Brain microvascular endothelial cell (primary cell): ENCODE measurements at regions not wholly inside any gene's neighbourhood (a gene's known extent, or its start where the extent isn't known, plus 50 kb on each side); places are given as distances from the start of the nearest gene placed in this dataset.

Source experiments
- DNase-seq: peaks from one replicate; pipeline ENCODE4 v3.0.0-alpha.2; 2020
- H3K27ac ChIP-seq: fragments of 250-450 bp; sonication (Bioruptor Pico); 2 replicates; pipeline ENCODE4 v1.5.1; 2020; ENCODE audit warnings: mild to moderate bottlenecking, moderate library complexity
- H3K27me3 ChIP-seq: fragments of 250-450 bp; sonication (Bioruptor Pico); replicated peaks from 2 replicates; pipeline ENCODE4 v1.5.1; 2020; ENCODE audit warnings: mild to moderate bottlenecking
- H3K36me3 ChIP-seq: fragments of 250-450 bp; sonication (Bioruptor Pico); replicated peaks from 2 replicates; pipeline ENCODE4 v1.5.1; 2020; ENCODE audit warnings: mild to moderate bottlenecking
- H3K4me3 ChIP-seq: 2 replicates; pipeline ENCODE4 v1.5.1; 2011; ENCODE audit warnings: low read depth, mild to moderate bottlenecking, control low read depth, low read length, moderate library complexity
- in situ Hi-C: cut with HindIII; loops from 2 replicates; pipeline ENCODE4 v1.10.0; 2017; ENCODE audit warnings: low sequenced_read_pairs, low pct_ligation_motif_present
- TF ChIP-seq, protein P1 (sequence below): IDR thresholded peaks from 2 replicates; pipeline ENCODE4 v1.5.1; 2011; ENCODE audit warnings: low read depth, mild to moderate bottlenecking, moderate library complexity, low read length, control low read depth, inconsistent platforms; ENCODE audit errors: missing control alignments

DNA sequence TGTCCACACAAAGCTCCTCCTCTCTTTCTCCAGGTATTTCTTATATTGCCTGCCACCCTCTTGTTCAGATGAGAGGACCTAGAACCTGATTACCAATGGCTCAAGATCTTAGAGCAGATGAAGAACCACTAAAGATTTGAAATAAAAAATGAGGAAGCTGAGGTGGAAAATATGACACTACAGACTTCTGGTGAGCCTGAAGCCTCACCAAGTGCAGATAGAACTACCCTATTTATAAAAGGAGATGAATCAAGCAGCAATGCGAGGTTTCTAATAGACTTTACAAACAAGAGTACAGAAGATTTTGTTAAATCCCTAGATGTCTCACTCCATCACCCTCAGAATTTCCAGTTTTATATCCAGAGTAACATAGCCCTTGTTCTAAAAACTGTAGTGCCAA, 345.8 kb downstream of the TBC1D4 start:
- in situ Hi-C loops, result no loop called here
- Histone ChIP-seq H3K27ac (peak overlapping the region; percentile 95), H3K4me3 (no peak overlapping the region), H3K36me3 (no peaks in the 10 kb centered on the region), H3K27me3 (no peaks in the 10 kb centered on the region)
- TF ChIP-seq, protein P1, sequence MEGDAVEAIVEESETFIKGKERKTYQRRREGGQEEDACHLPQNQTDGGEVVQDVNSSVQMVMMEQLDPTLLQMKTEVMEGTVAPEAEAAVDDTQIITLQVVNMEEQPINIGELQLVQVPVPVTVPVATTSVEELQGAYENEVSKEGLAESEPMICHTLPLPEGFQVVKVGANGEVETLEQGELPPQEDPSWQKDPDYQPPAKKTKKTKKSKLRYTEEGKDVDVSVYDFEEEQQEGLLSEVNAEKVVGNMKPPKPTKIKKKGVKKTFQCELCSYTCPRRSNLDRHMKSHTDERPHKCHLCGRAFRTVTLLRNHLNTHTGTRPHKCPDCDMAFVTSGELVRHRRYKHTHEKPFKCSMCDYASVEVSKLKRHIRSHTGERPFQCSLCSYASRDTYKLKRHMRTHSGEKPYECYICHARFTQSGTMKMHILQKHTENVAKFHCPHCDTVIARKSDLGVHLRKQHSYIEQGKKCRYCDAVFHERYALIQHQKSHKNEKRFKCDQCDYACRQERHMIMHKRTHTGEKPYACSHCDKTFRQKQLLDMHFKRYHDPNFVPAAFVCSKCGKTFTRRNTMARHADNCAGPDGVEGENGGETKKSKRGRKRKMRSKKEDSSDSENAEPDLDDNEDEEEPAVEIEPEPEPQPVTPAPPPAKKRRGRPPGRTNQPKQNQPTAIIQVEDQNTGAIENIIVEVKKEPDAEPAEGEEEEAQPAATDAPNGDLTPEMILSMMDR, result no peak
- DNase-seq, result no peak

DNA sequence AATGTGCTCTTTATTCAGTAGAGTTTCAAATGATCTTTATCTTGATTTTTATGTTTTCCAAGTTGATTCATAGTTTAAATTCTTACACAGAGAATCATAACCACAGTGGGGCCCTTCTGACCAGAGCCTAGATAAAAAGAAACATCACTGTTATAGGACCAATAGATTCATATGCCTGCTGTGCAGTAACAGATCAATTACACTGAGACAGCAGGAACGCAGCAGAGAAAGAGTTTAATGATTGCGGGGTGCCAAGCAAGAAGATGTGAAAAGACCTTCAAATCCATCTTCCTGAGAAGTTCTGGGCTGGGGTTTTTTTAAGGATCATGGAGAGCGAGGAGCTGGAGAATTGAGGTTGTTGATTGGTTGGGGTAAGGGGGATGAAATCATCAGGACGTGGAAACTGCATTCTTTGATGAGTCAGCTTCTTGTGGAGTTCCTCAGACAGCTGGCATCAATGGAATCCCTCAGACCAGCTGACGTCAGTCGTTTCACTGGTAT, 346.6 kb downstream of the TBC1D4 start:
- DNase-seq, result peak; percentile 98
- peak overlapping the region; percentile 31 for H3K4me3 ChIP-seq
- H3K36me3 ChIP-seq, result no peaks in the 10 kb centered on the region
- TF ChIP-seq, protein P1, result no peak
- H3K27me3 ChIP-seq, result no peaks in the 10 kb centered on the region
- H3K27ac ChIP-seq, result peak overlapping the region; percentile 95
- in situ Hi-C loops, result no loop called here

DNA sequence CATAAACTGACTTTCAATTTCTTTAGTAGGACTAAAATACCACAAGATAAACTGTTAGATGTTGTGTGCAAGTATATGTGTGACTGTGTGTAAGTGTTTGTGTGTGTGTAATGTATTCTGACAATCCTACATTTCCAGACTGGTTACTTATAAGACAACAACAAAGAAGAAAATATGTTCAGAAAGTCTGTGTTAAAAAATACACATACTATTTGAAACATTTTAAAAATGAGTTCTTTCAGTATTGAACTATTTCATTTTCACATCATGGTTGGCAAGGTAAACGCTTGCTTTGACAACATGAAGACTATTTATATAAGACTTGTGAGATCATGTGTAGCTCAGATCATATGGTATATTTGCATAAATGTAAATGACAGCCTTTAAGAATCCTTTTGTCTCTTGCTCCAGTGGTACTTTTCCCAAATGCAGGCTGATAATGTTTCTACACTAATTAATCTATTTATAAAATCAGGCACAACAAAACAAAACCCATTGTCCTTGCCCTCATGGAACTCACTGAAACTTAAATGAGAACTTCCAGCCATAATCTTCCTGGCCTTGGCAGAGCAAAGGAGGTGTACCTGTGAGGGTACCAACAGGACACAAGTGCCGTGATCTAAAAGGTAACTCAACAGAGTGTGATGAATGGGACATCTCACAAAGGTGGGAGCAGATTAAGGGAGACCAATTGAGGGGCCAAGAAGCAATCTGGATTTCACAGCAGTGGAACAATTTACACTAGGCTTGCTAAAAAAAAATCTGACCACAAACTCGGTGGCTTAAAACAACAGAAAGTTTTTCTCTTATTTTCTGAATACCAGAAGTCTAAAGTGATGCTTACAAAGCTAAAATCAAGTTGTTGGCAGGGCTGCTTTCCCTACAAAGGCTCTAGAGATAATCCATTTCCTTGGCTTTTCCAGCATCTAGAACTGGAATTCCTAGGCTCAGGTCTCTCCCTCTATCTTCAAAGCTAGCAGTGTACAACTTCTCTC, 349.0 kb downstream of the TBC1D4 start:
- no peaks in the 10 kb centered on the region for H3K36me3 ChIP-seq
- no peak overlapping the region for H3K27ac ChIP-seq
- in situ Hi-C loops, result no loop called here
- TF ChIP-seq, protein P1, result no peak
- no peak overlapping the region for H3K4me3 ChIP-seq
- H3K27me3 ChIP-seq, result no peaks in the 10 kb centered on the region
- DNase-seq, result no peak

GRCh38 chr13:75129331-75129730, 352.6 kb downstream of the TBC1D4 start:
- Histone ChIP-seq H3K27me3 (no peaks in the 10 kb centered on the region), H3K36me3 (no peaks in the 10 kb centered on the region), H3K27ac (no peak overlapping the region), H3K4me3 (no peak overlapping the region)
- no peak for DNase-seq
- in situ Hi-C loops, result no loop called here
- TF ChIP-seq, protein P1, result no peak

- no peak overlapping the region for H3K4me3 ChIP-seq
- no peak overlapping the region for H3K27ac ChIP-seq
- TF ChIP-seq, protein P1, result no peak
- no peaks in the 10 kb centered on the region for H3K36me3 ChIP-seq
- H3K27me3 ChIP-seq, result no peaks in the 10 kb centered on the region
- in situ Hi-C loops, result no loop called here
- no peak for DNase-seq
Observed at GRCh38 chr13:75124415-75124814, 357.6 kb downstream of the TBC1D4 start.

GRCh38 chr13:75123428-75123827, 358.5 kb downstream of the TBC1D4 start:
- H3K36me3 ChIP-seq, result no peaks in the 10 kb centered on the region
- TF ChIP-seq, protein P1, result no peak
- H3K4me3 ChIP-seq, result no peak overlapping the region
- in situ Hi-C loops, result no loop called here
- no peak overlapping the region for H3K27ac ChIP-seq
- no peak for DNase-seq
- no peaks in the 10 kb centered on the region for H3K27me3 ChIP-seq
